CD1c-positive myeloid dendritic cell (primary cell): ENCODE measurements at regions not wholly inside any gene's neighbourhood (a gene's known extent, or its start where the extent isn't known, plus 50 kb on each side); places are given as distances from the start of the nearest gene placed in this dataset.
"Not testable (repeated sequence)": the region's sequence is repeated elsewhere in the genome, so short reads cannot be mapped to it uniquely, and the experiment has no call there.

Source experiments
- DNase-seq: peaks from one replicate; pipeline ENCODE4 v3.0.0-alpha.2; 2016; ENCODE audit errors: extremely low spot score

GRCh38 chr9:28976250-28976649, 1403.0 kb upstream of the C9orf72 start:
- no peak for DNase-seq

GRCh38 chr9:28976684-28977083, 1403.4 kb upstream of the C9orf72 start:
- DNase-seq: no peak

GRCh38 chr9:28981129-28981528, 1407.8 kb upstream of the C9orf72 start:
- DNase-seq: no peak

DNA sequence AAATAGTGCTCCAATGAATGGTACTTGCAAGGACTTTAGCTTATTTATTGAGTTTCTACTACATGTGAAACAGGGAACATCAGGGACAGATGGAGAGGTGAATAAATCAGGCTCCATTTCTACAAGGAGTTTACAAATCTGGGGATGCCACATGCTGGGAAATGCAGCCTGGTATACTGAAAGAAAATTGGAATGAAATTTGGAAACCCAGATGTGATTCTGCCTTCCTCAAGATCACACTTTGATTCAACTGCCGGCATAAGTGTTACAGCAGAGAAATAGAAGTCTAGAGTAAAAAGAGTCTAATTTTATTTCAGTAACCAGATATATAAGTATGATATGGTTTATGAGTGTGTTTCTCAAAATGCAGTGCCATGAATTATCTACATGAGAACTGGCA, 1408.4 kb upstream of the C9orf72 start:
- DNase-seq: no peak

- no peak for DNase-seq
These were observed 1410.7 kb upstream of the C9orf72 start for GRCh38 chr9:28984016-28984415.

GRCh38 chr9:28990009-28990408, 1416.7 kb upstream of the C9orf72 start:
- not testable (repeated sequence) for DNase-seq

GRCh38 chr9:28999057-28999456, 1425.8 kb upstream of the C9orf72 start:
- no peak for DNase-seq

- no peak for DNase-seq
These were observed 1426.5 kb upstream of the C9orf72 start for GRCh38 chr9:28999806-29000205.

- no peak for DNase-seq
These were observed 1427.7 kb upstream of the C9orf72 start for GRCh38 chr9:29001006-29001405.

- no peak for DNase-seq
These were observed 1431.7 kb upstream of the C9orf72 start for GRCh38 chr9:29004988-29005387.

GRCh38 chr9:29006628-29007027, 1433.3 kb upstream of the C9orf72 start:
- no peak for DNase-seq

DNA sequence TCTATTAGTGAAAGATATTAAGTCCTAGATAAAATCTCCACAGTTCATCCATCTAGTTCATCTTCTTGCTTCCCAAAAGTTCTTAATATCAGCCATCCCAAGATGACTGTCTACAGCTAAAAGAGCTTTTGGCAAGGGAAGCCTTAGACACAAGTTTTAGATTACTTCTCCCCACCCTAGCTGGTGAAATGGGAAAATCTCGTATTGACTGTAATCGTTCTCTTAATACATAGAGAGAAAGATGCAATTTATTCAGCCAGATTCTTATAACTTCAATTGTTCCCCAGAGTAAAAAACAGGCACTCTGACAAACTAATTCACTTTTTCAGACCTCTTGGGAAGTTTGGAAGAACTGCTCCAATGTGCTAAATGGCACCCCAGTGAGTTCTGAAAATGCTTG, 1439.6 kb upstream of the C9orf72 start:
- no peak for DNase-seq

DNA sequence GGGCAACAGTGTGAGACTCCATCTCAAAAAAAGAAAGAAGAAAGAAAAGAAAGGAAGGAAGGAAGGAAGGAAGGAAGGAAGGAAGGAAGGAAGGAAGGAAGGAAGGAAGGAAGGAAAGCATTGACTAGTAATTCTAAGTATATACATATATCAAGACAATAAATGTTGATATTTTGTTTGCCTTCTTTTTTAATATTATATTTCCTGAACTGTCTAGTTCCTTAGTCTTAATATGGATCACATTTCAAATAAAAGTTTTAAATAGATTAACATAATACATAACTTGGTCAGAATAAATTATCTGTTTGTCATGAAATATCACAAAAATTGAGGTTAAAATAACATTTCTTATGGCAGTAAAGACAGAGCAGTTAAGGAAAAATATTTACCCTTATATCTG, 1448.4 kb upstream of the C9orf72 start:
- DNase-seq: no peak

DNA sequence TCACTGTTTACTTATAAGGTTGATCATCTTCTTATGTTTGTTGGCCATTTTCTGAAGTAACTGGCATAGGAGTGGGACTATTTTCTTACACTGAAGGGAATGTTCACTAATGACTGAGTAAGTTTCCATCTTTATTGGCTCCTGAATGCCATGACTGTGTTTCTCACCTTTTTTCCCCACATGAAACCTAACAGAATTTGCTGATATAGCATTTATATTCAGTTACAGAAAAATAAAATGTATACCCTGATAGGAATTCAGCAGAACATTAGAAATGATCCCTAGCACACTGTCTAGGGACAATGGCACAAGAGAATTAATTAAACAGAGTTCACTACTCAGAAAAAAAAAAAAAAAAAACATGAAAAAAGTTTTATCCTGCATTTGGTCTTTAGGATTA, 1465.1 kb upstream of the C9orf72 start:
- DNase-seq: no peak

DNA sequence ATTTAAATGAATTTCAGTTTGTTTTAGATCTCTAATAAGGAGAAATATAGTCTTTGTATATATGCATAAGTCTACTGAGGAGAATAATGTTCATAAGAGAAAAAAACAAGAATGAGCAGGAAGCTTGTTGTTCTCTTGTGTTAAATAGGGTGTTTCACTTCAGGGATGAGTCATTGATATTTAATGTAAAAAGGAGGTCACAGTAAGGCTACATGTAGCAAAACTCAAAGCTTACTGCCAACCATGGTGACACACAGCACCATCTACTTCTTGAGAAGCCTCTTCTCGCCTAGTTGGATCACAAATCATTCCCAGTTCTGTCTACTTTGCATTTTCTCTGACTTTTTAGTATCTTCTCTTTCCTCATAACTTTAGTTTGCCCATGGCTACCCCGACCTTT, 1466.0 kb upstream of the C9orf72 start:
- DNase-seq: no peak

GRCh38 chr9:29043072-29043471, 1469.8 kb upstream of the C9orf72 start:
- no peak for DNase-seq

DNA sequence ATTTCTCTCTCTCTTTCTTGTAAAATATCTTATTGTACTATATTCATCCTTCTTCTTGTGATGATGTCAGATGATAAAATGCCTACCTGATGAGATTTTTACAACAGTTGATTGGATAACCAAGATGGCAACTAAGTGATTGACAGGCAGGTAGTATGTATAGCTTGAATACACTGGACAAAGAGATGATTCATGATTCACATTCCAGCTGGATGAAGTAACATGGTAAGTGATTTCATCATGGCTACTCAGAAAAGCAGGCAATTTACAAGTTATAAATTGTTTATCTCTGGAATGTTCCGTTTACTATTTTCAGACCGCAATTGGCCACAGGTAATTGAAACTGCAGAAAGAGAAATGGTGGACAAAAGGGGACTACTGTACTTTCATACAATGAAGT, 1471.7 kb upstream of the C9orf72 start:
- no peak for DNase-seq

DNA sequence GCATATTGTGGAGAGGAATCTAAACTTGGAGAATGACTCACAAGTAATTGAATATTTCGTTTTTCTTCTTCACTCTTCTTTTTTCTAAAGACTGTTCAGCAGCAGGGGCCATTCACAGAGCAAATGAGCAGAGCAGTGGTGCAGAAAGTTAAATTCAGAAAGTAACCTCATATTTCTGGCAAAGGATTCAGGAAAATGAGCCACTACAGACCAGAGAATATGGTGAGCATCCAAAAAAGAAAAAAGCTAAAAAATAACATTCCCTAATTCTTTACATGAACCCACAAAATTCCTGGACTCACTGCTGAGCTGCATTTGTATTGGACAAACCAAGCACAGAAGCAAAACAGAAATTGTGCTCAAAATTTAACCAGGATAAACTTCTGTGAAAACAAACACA, 1486.8 kb upstream of the C9orf72 start:
- DNase-seq: no peak

DNA sequence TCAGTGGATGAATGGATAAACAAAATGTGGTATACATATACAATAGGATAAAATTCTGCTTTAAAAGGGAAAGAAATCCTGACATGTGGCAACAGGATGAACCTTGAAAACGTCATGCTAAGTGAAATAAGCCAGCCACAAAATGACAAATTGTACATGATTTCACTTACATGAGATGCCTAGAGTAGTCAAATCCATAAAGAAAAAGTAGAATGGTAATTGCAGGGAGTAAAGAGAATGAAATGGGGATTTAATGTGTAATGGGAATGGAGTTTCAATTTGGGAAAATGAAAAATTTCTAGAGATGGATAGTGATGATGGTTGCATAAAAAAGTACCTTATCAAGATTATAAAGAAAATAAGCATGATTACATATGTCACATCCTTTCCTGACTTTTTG, 1489.2 kb upstream of the C9orf72 start:
- DNase-seq: no peak

GRCh38 chr9:29063031-29063430, 1489.8 kb upstream of the C9orf72 start:
- no peak for DNase-seq

DNA sequence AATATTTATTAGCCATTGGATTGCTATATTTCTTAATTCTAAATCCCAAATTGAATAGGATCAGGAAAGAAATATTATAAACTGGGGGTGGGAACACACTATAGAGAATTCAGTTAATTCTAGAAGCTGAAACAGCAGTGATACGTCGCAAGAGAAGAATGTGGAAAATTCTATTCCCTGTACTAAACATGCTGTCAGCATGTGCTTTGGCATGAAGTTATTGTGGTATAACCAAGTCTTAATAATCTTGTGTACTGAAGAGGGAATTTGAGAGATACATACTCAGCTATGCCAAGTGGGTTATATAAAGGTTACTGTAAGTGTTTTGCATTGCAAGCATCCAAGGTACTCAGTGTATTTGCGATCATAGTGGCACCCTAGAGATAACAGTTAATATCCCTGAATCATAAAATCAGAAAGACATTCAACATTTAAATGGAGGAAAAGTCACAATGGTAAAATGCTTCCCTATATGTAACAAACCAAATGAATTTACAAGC, 1492.9 kb upstream of the C9orf72 start:
- DNase-seq: no peak

- DNase-seq: no peak
These were observed 1495.2 kb upstream of the C9orf72 start for GRCh38 chr9:29068461-29068860.

DNA sequence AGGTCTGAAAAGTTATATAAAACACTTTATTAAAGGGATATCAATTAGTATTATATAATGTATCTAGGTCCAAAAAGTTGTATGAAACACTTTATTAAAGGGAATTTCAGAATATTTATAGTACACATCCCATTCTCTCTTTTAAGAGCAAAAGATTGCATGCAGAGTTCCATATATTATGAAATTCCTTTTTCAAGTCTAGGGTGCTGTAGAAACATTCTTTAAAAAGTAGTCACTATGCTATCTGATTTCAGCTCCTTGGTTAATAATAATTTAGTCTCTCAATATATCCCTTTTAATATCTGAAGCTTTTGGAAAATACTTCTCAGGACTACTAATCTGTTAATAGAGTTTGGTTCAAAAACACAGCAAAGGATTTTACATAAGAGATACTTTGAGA, 1496.1 kb upstream of the C9orf72 start:
- DNase-seq: no peak

- no peak for DNase-seq
These were observed 1504.9 kb upstream of the C9orf72 start for GRCh38 chr9:29078063-29078666.
